Colonic mucosa (tissue), 4 donors: ENCODE measurements at regions not wholly inside any gene's neighbourhood (a gene's known extent, or its start where the extent isn't known, plus 50 kb on each side); places are given as distances from the start of the nearest gene placed in this dataset.
"Not testable (repeated sequence)": the region's sequence is repeated elsewhere in the genome, so short reads cannot be mapped to it uniquely, and the experiment has no call there.

Experiments used
- DNase-seq: peaks from one replicate; pipeline ENCODE4 v3.0.0-alpha.2; 2020
- H3K27ac ChIP-seq: fragments of 200-600 bp; one replicate; pipeline ENCODE4 v1.8.0; 2021
- H3K27me3 ChIP-seq: fragments of 200-600 bp; one replicate; pipeline ENCODE4 v1.8.0; 2021
- H3K36me3 ChIP-seq: fragments of 200-600 bp; one replicate; pipeline ENCODE4 v1.8.0; 2021
- H3K4me1 ChIP-seq: fragments of 200-600 bp; one replicate; pipeline ENCODE4 v1.8.0; 2021; ENCODE audit warnings: mild to moderate bottlenecking
- H3K4me3 ChIP-seq: fragments of 200-600 bp; one replicate; pipeline ENCODE4 v1.8.0; 2021
- H3K9ac ChIP-seq, 2 donors: one replicate each; pipeline ENCODE4 v1.7.0; 2013; ENCODE audit warnings: control low read depth in 2 of 2, low read depth in 2 of 2, low read length in 2 of 2
- H3K9me3 ChIP-seq: fragments of 200-600 bp; one replicate; pipeline ENCODE4 v1.8.0; 2021
- CTCF ChIP-seq: fragments of 200-600 bp; IDR thresholded peaks from one replicate; pipeline ENCODE4 v1.8.0; 2022; ENCODE audit warnings: antibody characterized with exemption, mild to moderate bottlenecking
- intact Hi-C: fragments of 100-400 bp; cut with DNase I; formaldehyde crosslinking; loops from one replicate; pipeline ENCODE4 v1.14.1; 2022
- donor health status: healthy.
- donor health status: DM: no; HTN: no; CAD: no.
- donor health status: DM: no; HTN: no; CAD: no.

- Histone ChIP-seq H3K4me3 (no peak overlapping the region), H3K27me3 (no peaks in the 10 kb centered on the region), H3K9me3 (no peaks in the 10 kb centered on the region), H3K27ac (no peak overlapping the region), H3K9ac (no peak overlapping the region), H3K36me3 (no peaks in the 10 kb centered on the region), H3K4me1 (no peaks in the 10 kb centered on the region)
- no peak for TF ChIP-seq CTCF
- no peak for DNase-seq
- intact Hi-C loops = no loop called here
Observed at GRCh38 chrY:12490558-12491209, 210.3 kb upstream of the USP9Y start.

DNA sequence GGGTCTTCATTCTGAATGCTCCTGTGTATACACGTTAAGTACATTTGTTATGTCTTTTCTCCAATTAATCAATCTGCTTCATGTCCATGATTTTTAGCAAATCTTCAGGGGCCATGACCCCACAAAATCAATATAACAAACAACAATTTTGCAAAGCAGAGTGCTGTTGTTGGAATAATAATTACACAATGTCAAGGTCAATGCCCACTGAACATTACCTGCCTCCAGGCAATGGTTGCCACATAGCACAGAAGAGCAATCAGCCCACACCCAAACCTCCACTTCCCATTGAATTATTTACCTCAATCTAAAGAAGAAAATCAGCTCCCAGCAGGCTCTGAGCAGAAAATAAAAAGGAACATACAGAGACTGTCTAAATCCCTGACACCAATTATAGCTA, 208.8 kb upstream of the USP9Y start:
- DNase-seq = no peak
- intact Hi-C loops = no loop called here
- Histone ChIP-seq H3K27me3 (no peaks in the 10 kb centered on the region), H3K4me3 (no peak overlapping the region), H3K27ac (no peak overlapping the region), H3K4me1 (no peaks in the 10 kb centered on the region), H3K9ac (no peak overlapping the region), H3K9me3 (no peaks in the 10 kb centered on the region), H3K36me3 (no peaks in the 10 kb centered on the region)
- no peak for TF ChIP-seq CTCF

GRCh38 chrY:12496007-12496406, 205.0 kb upstream of the USP9Y start:
- Histone ChIP-seq H3K4me1 (no peaks in the 10 kb centered on the region), H3K9me3 (no peaks in the 10 kb centered on the region), H3K27ac (no peak overlapping the region), H3K36me3 (no peaks in the 10 kb centered on the region), H3K9ac (no peak overlapping the region), H3K27me3 (no peaks in the 10 kb centered on the region), H3K4me3 (no peak overlapping the region)
- intact Hi-C loops = no loop called here
- no peak for DNase-seq
- TF ChIP-seq CTCF = no peak

DNA sequence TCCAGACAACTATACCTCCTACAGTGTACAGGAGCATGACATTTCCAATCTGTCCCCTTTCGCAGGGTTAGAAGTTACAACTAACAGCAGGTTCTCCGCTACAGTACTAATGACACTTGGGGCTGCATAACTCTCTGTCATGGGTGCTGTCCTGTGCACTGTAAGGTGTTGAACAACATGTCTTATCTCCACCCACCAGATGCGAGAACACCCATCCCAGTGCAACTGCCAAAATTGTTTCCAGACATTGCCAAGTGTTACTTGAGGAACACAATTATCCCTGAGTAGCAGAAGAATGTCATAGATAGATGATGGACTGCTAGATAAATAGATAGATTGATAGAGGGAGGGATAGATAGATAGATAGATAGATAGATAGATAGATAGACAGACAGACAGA, 200.9 kb upstream of the USP9Y start:
- no peak overlapping the region for H3K9ac ChIP-seq
- no peaks in the 10 kb centered on the region for H3K27me3 ChIP-seq
- H3K4me3 ChIP-seq = no peak overlapping the region
- DNase-seq = no peak
- H3K36me3 ChIP-seq = no peaks in the 10 kb centered on the region
- intact Hi-C loops = no loop called here
- no peak for TF ChIP-seq CTCF
- H3K9me3 ChIP-seq = no peaks in the 10 kb centered on the region
- no peak overlapping the region for H3K27ac ChIP-seq
- H3K4me1 ChIP-seq = no peaks in the 10 kb centered on the region

DNA sequence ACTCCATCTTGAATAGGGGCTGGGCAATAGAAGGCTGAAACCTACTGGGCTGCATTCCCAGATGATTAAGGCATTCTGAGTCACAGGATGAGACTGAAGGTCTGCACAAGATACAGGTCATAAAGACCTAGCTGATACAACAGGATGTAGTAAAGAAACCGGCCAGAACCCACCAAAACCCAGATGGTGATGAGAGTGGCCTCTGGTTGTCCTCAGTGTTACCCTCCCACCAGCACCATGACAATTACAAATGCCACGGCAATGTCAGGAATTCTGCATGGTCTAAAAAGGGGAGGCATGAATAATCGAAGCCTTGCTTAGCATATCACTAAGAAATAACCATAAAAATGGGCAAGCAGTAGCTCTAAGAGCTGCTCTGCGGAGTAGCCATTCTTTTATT, 197.0 kb upstream of the USP9Y start:
- DNase-seq, H3K36me3 ChIP-seq, H3K4me3 ChIP-seq, H3K27me3 ChIP-seq, intact Hi-C loops, H3K9ac ChIP-seq, H3K4me1 ChIP-seq, H3K9me3 ChIP-seq, H3K27ac ChIP-seq: not testable (repeated sequence)

DNA sequence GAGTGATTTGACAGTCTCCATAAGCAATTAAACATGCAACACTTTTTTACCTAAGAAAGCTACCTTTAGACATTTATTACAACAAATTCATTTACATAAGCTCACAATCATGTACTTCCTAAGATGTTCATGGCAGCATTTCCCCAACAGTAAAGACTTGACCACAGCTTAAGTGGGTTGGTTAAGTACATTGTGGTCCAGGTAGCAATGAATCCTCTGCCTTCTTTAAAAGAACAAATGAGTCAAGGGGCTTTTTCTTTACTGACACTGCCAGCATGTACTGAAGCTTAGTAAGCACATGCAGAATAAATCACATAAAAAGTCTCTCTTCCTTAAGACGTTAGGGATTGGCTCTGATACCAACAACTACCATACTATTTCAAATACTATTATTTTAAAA, 183.7 kb upstream of the USP9Y start:
- TF ChIP-seq CTCF = no peak
- intact Hi-C loops = no loop called here
- Histone ChIP-seq H3K36me3 (no peaks in the 10 kb centered on the region), H3K4me1 (no peaks in the 10 kb centered on the region), H3K9ac (no peak overlapping the region), H3K4me3 (no peak overlapping the region), H3K27ac (no peak overlapping the region), H3K9me3 (no peaks in the 10 kb centered on the region), H3K27me3 (no peaks in the 10 kb centered on the region)
- DNase-seq = no peak
